ENCODE measurements at regions not wholly inside any gene's neighbourhood (a gene's known extent, or its start where the extent isn't known, plus 50 kb on each side); places are given as distances from the start of the nearest gene placed in this dataset.

DNA sequence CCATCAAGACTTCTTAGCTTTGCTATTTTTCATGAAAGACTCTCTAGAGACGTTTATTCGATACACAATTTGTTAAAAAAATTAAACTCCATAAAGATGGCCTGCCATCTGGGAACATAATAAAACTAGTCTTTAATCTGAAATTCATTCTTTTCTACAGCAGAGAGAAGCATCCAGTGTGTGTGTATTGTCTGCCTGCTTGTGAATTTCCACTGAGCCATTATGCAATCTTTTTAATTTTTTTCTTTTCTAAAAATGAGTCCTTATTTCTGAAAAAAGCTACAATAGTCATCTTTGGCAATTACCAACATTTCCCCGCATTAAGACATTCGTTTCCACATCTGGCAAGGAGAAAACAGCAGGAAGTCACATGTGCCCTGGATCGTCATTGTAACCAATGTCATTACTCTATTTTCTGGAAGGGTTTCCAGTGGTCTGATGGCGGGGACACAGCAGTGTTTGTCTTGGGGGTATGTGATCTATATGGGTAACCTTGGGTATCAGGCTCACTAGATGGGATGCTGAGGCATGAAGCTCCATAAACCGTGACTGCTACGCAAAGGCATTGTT, 263.1 kb downstream of the MSX2 start:
- TF ChIP-seq, protein P1, sequence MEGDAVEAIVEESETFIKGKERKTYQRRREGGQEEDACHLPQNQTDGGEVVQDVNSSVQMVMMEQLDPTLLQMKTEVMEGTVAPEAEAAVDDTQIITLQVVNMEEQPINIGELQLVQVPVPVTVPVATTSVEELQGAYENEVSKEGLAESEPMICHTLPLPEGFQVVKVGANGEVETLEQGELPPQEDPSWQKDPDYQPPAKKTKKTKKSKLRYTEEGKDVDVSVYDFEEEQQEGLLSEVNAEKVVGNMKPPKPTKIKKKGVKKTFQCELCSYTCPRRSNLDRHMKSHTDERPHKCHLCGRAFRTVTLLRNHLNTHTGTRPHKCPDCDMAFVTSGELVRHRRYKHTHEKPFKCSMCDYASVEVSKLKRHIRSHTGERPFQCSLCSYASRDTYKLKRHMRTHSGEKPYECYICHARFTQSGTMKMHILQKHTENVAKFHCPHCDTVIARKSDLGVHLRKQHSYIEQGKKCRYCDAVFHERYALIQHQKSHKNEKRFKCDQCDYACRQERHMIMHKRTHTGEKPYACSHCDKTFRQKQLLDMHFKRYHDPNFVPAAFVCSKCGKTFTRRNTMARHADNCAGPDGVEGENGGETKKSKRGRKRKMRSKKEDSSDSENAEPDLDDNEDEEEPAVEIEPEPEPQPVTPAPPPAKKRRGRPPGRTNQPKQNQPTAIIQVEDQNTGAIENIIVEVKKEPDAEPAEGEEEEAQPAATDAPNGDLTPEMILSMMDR (IDR thresholded peaks at IDR 0.05; ENCODE audit: low read depth, low read length) = no peak
- DNase-seq (ENCODE audit: extremely low read depth, low read depth) = no peak

DNA sequence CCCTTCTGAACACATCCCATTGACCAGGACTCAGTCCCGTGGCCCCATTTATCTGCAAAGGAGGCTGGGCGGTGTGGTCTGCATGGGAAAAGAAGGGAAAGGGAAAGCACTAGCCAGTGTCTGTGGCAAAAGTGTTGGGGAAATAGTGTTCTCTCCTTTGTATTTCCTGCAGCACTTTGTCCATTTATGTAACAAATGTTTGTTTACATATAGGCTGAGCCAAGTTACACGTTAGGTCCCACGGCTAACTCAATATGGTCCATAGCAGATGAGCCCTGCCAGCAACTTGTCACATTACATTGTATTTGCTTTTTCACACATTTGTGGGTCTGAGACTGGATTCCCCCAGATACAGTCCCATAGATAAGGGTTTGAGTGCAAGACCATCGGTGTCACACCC, 260.5 kb downstream of the MSX2 start:
- TF ChIP-seq, protein P1 (IDR thresholded peaks at IDR 0.05; ENCODE audit: low read depth, low read length) = no peak
- no peak for DNase-seq (ENCODE audit: extremely low read depth, low read depth)

DNA sequence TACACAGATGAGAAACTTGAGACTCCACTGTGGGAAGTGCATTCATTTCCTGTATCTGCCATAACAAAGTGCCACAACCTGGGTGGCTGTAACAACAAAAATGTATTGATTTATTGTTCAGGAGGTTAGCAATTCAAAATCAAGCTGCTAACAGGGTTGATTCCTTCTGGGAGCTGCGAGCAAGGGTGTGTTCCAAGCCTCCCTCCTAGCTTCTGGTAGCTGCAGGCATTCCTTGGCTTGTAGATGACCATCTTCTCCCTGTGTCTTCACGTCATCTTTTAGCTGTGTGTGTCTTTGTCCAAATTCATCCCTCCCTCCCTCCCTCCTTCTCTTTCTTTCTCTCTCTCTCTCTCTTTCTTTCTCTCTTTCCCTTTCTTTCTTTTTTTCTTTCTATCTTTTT, 258.1 kb downstream of the MSX2 start:
- DNase-seq (ENCODE audit: extremely low read depth, low read depth) = no peak
- TF ChIP-seq, protein P1 (IDR thresholded peaks at IDR 0.05; ENCODE audit: low read depth, low read length) = no peak

DNA sequence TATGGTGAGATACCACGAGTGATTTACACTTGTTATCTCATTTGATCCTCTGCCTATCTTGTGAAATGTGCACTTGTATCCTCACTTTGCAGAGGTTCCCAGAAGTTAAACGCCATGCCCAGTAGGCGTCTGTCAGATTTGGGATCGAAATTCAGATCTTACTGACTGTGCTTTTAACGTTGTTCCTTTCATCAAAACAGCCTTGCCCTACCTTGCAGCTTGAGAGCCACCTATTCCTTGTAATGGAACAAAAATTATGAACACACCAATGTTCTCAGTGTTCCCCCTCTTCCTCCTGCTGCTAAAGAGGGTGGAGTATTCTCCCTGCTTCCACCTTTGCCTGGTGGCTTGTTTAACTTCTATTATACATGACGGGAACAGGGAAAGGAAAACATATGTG, 257.0 kb downstream of the MSX2 start:
- no peak for DNase-seq (ENCODE audit: extremely low read depth, low read depth)
- TF ChIP-seq, protein P1 (IDR thresholded peaks at IDR 0.05; ENCODE audit: low read depth, low read length) = no peak

DNA sequence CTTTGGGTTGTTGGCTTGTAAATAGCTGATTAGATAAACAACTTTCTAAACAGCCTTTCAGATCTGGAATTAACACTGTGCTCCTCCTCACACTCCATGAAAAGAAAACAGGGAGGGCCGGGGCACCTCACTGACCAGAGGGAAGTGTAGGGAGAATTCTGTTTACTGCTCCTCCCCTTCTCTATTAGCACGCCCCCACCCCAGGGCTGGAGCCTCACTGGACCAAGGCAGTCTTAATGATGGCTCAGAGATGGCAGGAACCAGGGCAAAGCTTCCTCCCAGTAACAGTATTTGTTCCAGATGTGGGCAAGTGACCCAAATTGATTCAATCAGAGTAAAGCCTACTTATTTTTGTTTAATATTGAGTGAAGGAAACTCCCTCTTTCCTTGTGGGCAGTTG, 256.6 kb downstream of the MSX2 start:
- TF ChIP-seq, protein P1 (IDR thresholded peaks at IDR 0.05; ENCODE audit: low read depth, low read length) = no peak

DNA sequence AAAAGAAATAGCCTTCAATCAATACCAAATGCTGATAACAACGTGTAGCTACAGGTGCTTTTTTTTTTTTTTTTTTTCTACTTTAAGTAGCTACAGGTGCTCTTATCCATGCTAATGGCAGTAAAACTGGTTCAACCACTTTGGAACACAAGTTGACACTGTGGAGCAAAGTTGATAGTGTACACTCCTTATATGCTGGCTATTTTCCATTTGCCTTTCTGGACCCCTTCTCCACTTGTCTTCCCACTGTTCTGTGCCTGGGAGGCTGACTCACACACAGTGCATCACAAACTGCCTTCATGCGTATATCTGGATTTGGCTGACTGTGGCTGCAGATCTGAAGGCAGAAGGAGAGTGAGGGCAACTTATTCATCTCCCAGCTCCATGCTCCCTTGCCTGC, 247.9 kb downstream of the MSX2 start:
- no peak for DNase-seq (ENCODE audit: extremely low read depth, low read depth)
- TF ChIP-seq, protein P1 (IDR thresholded peaks at IDR 0.05; ENCODE audit: low read depth, low read length) = no peak

More for the DNA sequence above, 256.6 kb downstream of the MSX2 start:
- DNase-seq (ENCODE audit: extremely low read depth, low read depth) = no peak

DNA sequence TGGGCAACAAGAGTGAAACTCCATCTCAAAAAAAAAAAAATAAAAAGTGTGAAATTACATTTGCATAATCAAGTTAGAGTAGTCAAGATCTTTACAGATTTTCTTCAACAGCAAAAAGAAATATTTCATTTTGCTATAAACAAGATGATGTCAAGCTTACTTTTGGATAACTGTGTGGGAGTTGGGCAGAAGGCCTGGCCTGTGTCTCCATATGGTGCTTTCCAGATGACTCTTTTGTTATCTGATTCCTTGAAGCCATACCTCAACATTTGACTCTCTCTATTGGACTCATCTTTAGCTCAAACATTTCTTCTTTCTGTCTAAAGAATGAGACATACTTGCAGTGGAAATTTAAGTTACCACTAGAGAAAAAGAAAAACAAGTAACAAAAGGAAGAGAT, 246.8 kb downstream of the MSX2 start:
- no peak for DNase-seq (ENCODE audit: extremely low read depth, low read depth)

More for the DNA sequence above, 246.8 kb downstream of the MSX2 start:
- TF ChIP-seq, protein P1 (IDR thresholded peaks at IDR 0.05; ENCODE audit: low read depth, low read length) = no peak

Measured in AG09319 (cell line).